OCI-LY7 (cell line): ENCODE measurements at regions not wholly inside any gene's neighbourhood (a gene's known extent, or its start where the extent isn't known, plus 50 kb on each side); places are given as distances from the start of the nearest gene placed in this dataset.

Experiments
- CTCF ChIP-seq: fragments of 200-600 bp; sonication (generic); conservative IDR thresholded peaks from 2 replicates; pipeline ENCODE4 v1.5.1; 2014; ENCODE audit warnings: mild to moderate bottlenecking, antibody characterized with exemption, low read length, moderate library complexity, mixed read lengths
- EZH2phosphoT487 ChIP-seq: fragments of 200-600 bp; sonication (generic); IDR thresholded peaks from 2 replicates; pipeline ENCODE4 v1.6.1; 2018; ENCODE audit warnings: low read depth, borderline replicate concordance, mild to moderate bottlenecking, mixed run types, antibody characterized with exemption, low read length, moderate library complexity, mixed read lengths

GRCh38 chr17:77600346-77600745 is 358.2 kb upstream of the TNRC6C start:
- TF ChIP-seq CTCF: no peak
- no peak for TF ChIP-seq EZH2phosphoT487
